Spleen (tissue), 11 donors: ENCODE measurements at regions not wholly inside any gene's neighbourhood (a gene's known extent, or its start where the extent isn't known, plus 50 kb on each side); places are given as distances from the start of the nearest gene placed in this dataset.

ENCODE experiments used
- DNase-seq: peaks from one replicate; pipeline ENCODE4 v3.0.0-alpha.2; 2020
- H3K27ac ChIP-seq, 8 donors: fragments of 200-600 bp; sonication (generic) in 7 of 8; 1 replicate in 4 of 8; 2 replicates in 4 of 8; pipeline versions ENCODE4 v1.5.0 to v1.8.0; 2016 to 2021; ENCODE audit warnings: inconsistent platforms in 4 of 8, mild to moderate bottlenecking in 4 of 8, moderate library complexity in 1 of 8
- H3K27me3 ChIP-seq, 7 donors: fragments of 200-600 bp; sonication (generic) in 6 of 7; replicated peaks in 1 of 7; 1 replicate in 4 of 7; 2 replicates in 3 of 7; pipeline versions ENCODE4 v1.5.0 to v1.8.0; 2016 to 2021; ENCODE audit warnings: inconsistent platforms in 3 of 7, mild to moderate bottlenecking in 1 of 7
- H3K36me3 ChIP-seq, 6 donors: fragments of 200-600 bp; sonication (generic) in 5 of 6; 1 replicate in 4 of 6; 2 replicates in 2 of 6; pipeline versions ENCODE4 v1.5.0 to v1.8.0; 2016 to 2021; ENCODE audit warnings: inconsistent platforms in 2 of 6
- H3K4me1 ChIP-seq, 6 donors: fragments of 200-600 bp; sonication (generic) in 5 of 6; 1 replicate in 3 of 6; 2 replicates in 3 of 6; pipeline versions ENCODE4 v1.5.0 to v1.8.0; 2016 to 2021; ENCODE audit warnings: inconsistent platforms in 3 of 6
- H3K4me3 ChIP-seq, 8 donors: fragments of 200-600 bp; sonication (generic) in 7 of 8; 1 replicate in 4 of 8; 2 replicates in 4 of 8; pipeline versions ENCODE4 v1.5.0 to v1.8.0; 2016 to 2021; ENCODE audit warnings: inconsistent platforms in 4 of 8, mild to moderate bottlenecking in 4 of 8, moderate library complexity in 2 of 8
- H3K9me3 ChIP-seq, 8 donors: fragments of 200-600 bp; sonication (generic) in 7 of 8; 1 replicate in 4 of 8; 2 replicates in 4 of 8; pipeline versions ENCODE4 v1.5.0 to v1.8.0; 2016 to 2021; ENCODE audit warnings: inconsistent platforms in 4 of 8
- POLR2A ChIP-seq, 3 donors: fragments of 450-650 bp; IDR thresholded peaks; one replicate each; pipeline ENCODE4 v1.5.1; 2017; ENCODE audit warnings: antibody characterized with exemption in 3 of 3, mild to moderate bottlenecking in 1 of 3
- POLR2AphosphoS5 ChIP-seq, 3 donors: sonication (generic); formaldehyde crosslinking; IDR thresholded peaks; one replicate each; pipeline ENCODE4 v1.5.1; 2017; ENCODE audit warnings: antibody characterized with exemption in 3 of 3
- WGBS, 5 donors: extraction: QIAGEN DNeasy Blood & Tissue Kit in 3 of 5; methylation state at CpG; one replicate each; pipeline versions ENCODE4 v1.1.5 to v1.1.7; 2013 to 2018; 5-methylcytosine and 5-hydroxymethylcytosine counted together
- intact Hi-C: fragments of 100-400 bp; cut with DNase I; formaldehyde crosslinking; loops from one replicate; pipeline ENCODE4 v1.15.0; 2023; ENCODE audit warnings: low total_unique reads
- TF ChIP-seq, protein P1 (sequence below), 11 experiments: fragments of 200-600 bp in 7 of 11; fragments of 450-650 bp in 4 of 11; sonication (generic) in 4 of 11; IDR thresholded peaks in 8 of 11; conservative IDR thresholded peaks in 3 of 11; 1 replicate in 7 of 11; 2 replicates in 4 of 11; pipeline versions ENCODE4 v1.4.0 to v1.8.0; 2016 to 2021; ENCODE audit warnings: antibody characterized with exemption in 11 of 11, inconsistent platforms in 4 of 11, mild to moderate bottlenecking in 1 of 11
- donor health status: healthy with polysubstance abuse.
- donor health status: DM: no; HTN: no; CAD: no; lungs with moderate emphysema.
- donor health status: DM: no; HTN: no; CAD: no.
- donor health status: Bipolar disorder and iron deficiency.
- donor health status: healthy.
- donor health status: DM: no; HTN: no; CAD: no.
- donor health status: DM: yes; HTN: yes; CAD: no.

DNA sequence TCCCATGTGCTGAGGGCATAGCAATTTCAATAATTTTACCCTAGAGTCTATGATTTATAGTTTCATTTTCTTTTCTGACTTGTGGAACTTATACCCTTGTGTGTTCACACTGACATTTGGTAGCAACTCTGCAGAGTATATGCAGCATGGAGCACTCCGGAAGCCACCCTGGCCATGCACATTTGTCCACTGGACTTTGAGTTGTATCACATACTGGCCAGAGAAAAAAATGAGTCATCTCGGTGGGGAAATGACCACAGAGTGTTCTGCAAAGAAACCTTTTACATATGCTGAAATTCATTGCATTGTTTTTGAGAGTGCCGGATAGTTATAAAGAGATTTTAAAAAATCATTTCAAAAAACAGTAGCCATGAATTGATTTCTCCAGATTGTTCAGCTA, 164.8 kb upstream of the COBL start:
- H3K27me3 ChIP-seq = no peaks in the 10 kb centered on the region
- peaks cover 0 to 13% (median 0%) of the 10 kb centered on the region in 8 donors for H3K9me3 ChIP-seq
- WGBS, 5 donors = 82 to 90% (median 83%) methylated on average over 3 of the region's 3 CpGs
- DNase-seq = no peak
- H3K27ac ChIP-seq = no peak overlapping the region
- intact Hi-C loops = no loop called here
- TF ChIP-seq POLR2A (IDR thresholded peaks at IDR 0.05) (no peak), POLR2AphosphoS5 (IDR thresholded peaks at IDR 0.05) (no peak)
- TF ChIP-seq, protein P1, sequence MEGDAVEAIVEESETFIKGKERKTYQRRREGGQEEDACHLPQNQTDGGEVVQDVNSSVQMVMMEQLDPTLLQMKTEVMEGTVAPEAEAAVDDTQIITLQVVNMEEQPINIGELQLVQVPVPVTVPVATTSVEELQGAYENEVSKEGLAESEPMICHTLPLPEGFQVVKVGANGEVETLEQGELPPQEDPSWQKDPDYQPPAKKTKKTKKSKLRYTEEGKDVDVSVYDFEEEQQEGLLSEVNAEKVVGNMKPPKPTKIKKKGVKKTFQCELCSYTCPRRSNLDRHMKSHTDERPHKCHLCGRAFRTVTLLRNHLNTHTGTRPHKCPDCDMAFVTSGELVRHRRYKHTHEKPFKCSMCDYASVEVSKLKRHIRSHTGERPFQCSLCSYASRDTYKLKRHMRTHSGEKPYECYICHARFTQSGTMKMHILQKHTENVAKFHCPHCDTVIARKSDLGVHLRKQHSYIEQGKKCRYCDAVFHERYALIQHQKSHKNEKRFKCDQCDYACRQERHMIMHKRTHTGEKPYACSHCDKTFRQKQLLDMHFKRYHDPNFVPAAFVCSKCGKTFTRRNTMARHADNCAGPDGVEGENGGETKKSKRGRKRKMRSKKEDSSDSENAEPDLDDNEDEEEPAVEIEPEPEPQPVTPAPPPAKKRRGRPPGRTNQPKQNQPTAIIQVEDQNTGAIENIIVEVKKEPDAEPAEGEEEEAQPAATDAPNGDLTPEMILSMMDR (IDR thresholded peaks at IDR 0.05 in 8 of 11, conservative IDR thresholded peaks at IDR 0.05 in 3 of 11) = no peak
- H3K4me1 ChIP-seq = no peaks in the 10 kb centered on the region
- H3K4me3 ChIP-seq = no peak overlapping the region
- H3K36me3 ChIP-seq = no peaks in the 10 kb centered on the region

DNA sequence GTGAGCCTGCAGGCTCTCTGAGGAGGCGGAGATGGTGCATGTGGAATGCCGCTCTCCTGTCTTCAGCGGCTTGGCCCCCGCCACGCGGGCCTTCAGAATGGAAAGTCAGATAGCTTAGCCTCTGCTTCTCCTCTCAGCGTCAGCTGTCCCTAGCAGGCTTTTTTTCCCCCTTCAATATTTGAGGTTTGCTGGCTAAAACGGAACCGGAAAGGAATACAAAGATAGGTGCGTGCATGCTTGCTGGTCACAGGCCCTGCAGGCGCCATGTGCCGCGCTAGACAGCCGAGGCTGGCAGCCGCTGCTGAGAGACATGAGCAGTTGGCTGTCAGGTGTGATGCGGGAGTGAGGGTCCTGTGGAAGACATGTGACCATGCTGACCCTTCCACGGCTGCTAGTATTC, 161.2 kb upstream of the COBL start:
- Histone ChIP-seq H3K9me3 (peaks cover 0 to 5% (median 0%) of the 10 kb centered on the region in 8 donors), H3K4me3 (no peak overlapping the region), H3K36me3 (no peaks in the 10 kb centered on the region), H3K4me1 (no peaks in the 10 kb centered on the region), H3K27me3 (peaks cover 0 to 11% (median 0%) of the 10 kb centered on the region in 7 donors), H3K27ac (no peak overlapping the region)
- intact Hi-C loops = no loop called here
- DNase-seq = no peak
- WGBS, 5 donors = 93 to 96% (median 95%) methylated on average over 17 of the region's 17 CpGs
- no peak for TF ChIP-seq POLR2AphosphoS5 (IDR thresholded peaks at IDR 0.05)

DNA sequence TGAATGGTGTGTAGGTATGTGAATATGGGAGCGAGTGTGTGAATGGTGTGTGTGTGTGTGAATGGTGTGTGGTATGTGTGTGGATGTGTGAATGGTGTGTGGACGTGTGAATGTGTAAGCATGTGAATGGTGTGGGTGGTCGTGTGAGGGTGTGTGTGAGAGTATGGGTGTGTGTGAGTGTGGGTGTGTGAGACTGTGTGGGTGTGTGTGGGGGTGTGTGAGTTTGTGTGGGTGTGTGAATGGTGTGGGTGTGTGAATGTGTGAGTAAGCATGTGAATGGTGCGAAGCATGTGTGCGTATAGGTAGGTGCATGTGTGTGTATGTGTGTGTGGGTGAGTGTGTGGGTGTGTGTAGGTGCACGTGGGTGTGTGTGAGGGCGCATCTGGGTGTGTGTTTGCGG, 160.7 kb upstream of the COBL start:
- peaks cover 0 to 16% (median 3%) of the 10 kb centered on the region in 7 donors for H3K27me3 ChIP-seq
- H3K4me1 ChIP-seq = no peaks in the 10 kb centered on the region
- no peak overlapping the region for H3K27ac ChIP-seq
- no peak overlapping the region for H3K4me3 ChIP-seq
- TF ChIP-seq POLR2A (IDR thresholded peaks at IDR 0.05) (no peak), POLR2AphosphoS5 (IDR thresholded peaks at IDR 0.05) (no peak)
- TF ChIP-seq, protein P1 (IDR thresholded peaks at IDR 0.05 in 8 of 11, conservative IDR thresholded peaks at IDR 0.05 in 3 of 11) = no peak
- WGBS, 5 donors = 86 to 96% (median 89%) methylated on average over 8 of the region's 8 CpGs
- intact Hi-C loops = no loop called here
- peaks cover 0 to 5% (median 0%) of the 10 kb centered on the region in 8 donors for H3K9me3 ChIP-seq
- no peak for DNase-seq
- H3K36me3 ChIP-seq = no peaks in the 10 kb centered on the region

DNA sequence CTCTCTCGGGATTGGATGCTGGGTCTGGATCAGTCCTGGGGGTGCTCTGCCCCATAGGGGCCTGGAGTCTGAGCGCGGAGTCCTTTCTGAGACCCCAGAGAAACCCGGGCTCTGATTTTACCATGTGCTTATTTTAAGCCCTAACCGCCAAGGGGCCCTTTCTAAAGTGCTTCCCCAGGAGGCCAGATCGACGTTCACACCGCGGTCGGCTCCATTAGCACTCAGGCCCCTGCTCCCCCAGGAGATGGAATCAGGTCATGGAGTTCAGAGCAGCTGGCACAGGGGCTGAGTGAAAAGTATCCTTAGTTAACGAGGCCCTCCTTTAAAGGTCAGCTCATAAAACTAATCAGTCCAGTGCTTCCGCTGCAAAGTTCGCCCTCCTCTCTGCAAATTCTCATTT, 159.4 kb upstream of the COBL start:
- H3K9me3 ChIP-seq = peaks cover 0 to 5% (median 0%) of the 10 kb centered on the region in 8 donors
- intact Hi-C loops = no loop called here
- TF ChIP-seq POLR2AphosphoS5 (IDR thresholded peaks at IDR 0.05) = no peak
- TF ChIP-seq, protein P1 (IDR thresholded peaks at IDR 0.05 in 8 of 11, conservative IDR thresholded peaks at IDR 0.05 in 3 of 11) = no peak
- no peak for TF ChIP-seq POLR2A (IDR thresholded peaks at IDR 0.05)
- H3K4me3 ChIP-seq = no peak overlapping the region
- H3K36me3 ChIP-seq = no peaks in the 10 kb centered on the region
- 85 to 91% (median 87%) methylated on average over 10 to 13 of the region's 13 CpGs for WGBS, 5 donors
- no peak for DNase-seq
- no peaks in the 10 kb centered on the region for H3K4me1 ChIP-seq
- H3K27me3 ChIP-seq = peaks cover 0 to 29% (median 3%) of the 10 kb centered on the region in 7 donors
- no peak overlapping the region for H3K27ac ChIP-seq

DNA sequence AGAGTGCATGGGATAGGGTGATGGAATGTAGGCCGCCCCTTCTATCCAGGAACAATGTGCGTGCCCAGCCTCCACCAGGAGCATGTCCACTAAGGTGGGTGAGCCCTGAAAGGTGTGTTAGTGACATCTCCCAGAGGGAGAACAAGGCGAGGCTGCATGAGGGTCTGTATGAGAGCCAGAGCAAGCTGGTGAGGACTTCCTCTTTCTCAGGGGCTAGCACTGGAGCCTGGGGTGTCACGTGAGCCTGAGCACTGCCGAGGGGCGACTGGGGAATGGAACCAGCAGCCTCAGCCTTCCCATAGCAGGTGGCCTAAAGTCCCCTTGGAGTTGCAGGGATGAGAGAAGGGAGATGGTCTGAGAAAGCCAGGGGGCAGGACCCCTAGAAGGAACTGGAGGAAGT, 156.3 kb upstream of the COBL start:
- Histone ChIP-seq H3K4me1 (no peaks in the 10 kb centered on the region), H3K9me3 (peaks cover 0 to 4% (median 0%) of the 10 kb centered on the region in 8 donors), H3K27me3 (peaks cover 0 to 37% (median 3%) of the 10 kb centered on the region in 7 donors), H3K36me3 (no peaks in the 10 kb centered on the region), H3K27ac (no peak overlapping the region), H3K4me3 (no peak overlapping the region)
- 56 to 77% (median 67%) methylated on average over 6 of the region's 6 CpGs for WGBS, 5 donors
- DNase-seq = no peak
- intact Hi-C loops = no loop called here
- TF ChIP-seq, protein P1 (IDR thresholded peaks at IDR 0.05 in 8 of 11, conservative IDR thresholded peaks at IDR 0.05 in 3 of 11) = no peak
- TF ChIP-seq POLR2AphosphoS5 (IDR thresholded peaks at IDR 0.05) = no peak
- TF ChIP-seq POLR2A (IDR thresholded peaks at IDR 0.05) = no peak
